ENCODE measurements at regions not wholly inside any gene's neighbourhood (a gene's known extent, or its start where the extent isn't known, plus 50 kb on each side); places are given as distances from the start of the nearest gene placed in this dataset.

DNA sequence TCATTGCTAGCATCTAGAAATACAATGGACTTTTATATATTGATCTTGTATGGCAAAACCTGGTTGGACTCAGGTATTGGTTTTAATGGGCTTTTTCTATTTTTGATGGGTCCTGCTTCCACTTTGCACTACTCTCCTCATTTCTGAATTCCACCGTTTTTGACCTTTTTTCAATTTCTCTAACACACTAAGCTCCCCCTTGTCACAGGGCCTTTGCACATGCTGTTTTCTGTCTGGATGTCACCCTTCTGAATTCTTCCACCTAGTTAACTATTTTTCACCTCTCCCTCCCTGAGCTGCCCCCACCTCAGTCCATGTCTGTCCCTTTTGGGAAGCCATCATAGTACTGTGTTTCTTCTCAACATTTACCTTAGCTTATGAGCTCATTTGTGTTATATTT is 112.7 kb upstream of the FRMD6 start:
- no peak for DNase-seq (ENCODE audit: extremely low read depth, low read depth)

GRCh38 chr14:51539571-51540037 is 112.1 kb upstream of the FRMD6 start:
- DNase-seq (ENCODE audit: extremely low read depth, low read depth): no peak

DNA sequence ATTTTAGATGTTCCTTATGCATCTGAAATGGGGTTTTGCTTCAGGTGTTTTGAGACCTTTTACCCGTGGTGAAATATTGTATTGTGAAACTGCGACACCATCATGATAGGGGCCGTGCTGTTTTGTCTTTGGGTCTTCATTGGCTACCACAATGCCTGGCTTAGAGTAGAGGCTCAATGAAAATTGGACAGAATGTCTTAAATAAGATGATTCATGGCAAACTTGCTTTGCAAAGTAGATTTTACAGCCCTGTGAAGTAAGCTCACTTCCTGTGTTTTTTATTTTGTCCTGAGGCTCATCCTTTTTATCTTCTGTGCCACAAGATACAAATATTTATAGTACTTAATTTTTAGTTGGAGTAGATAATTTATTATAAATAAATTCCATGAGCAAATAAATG is 111.3 kb upstream of the FRMD6 start:
- no peak for DNase-seq (ENCODE audit: extremely low read depth, low read depth)

- DNase-seq (ENCODE audit: extremely low read depth, low read depth): no peak
These were observed 107.2 kb upstream of the FRMD6 start for GRCh38 chr14:51544471-51544870.

DNA sequence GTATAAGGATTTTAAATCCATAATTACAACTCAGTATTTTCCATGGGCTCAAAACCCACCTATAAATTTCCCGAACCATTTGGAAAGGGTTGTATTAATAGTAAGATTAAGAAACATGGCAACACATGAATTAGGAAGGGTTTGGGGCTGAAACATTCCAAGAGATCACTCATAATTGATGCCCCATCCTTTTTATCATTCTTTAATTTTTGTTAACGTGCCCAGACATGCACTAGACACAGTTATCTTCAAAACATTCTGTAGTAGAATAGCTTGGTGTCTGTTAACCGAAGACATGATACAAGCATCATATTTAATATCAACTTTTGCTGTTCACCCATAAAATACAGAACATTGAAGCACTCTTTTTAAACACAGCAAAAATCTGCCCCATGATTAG is 106.8 kb upstream of the FRMD6 start:
- no peak for DNase-seq (ENCODE audit: extremely low read depth, low read depth)

DNA sequence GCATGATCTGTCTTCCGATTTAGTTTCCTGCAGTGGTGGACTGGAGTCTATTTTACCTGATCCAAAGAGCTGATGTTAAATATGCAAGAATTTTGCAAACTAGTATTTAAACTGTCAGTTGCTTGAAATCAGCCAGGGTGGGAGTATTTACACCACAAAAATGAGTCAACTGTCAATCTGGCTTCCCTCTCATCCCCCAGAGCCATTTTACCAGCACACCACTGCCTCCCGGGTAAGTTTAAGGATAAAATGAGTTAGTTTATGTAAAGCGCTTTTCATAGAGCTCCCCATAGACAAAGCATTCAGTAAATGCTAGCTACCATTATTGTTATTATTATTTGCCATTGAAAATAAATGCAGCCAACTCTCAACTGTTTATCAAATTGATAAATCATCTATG is 106.3 kb upstream of the FRMD6 start:
- DNase-seq (ENCODE audit: extremely low read depth, low read depth): no peak

GRCh38 chr14:51546099-51546498 is 105.6 kb upstream of the FRMD6 start:
- DNase-seq (ENCODE audit: extremely low read depth, low read depth): no peak

DNA sequence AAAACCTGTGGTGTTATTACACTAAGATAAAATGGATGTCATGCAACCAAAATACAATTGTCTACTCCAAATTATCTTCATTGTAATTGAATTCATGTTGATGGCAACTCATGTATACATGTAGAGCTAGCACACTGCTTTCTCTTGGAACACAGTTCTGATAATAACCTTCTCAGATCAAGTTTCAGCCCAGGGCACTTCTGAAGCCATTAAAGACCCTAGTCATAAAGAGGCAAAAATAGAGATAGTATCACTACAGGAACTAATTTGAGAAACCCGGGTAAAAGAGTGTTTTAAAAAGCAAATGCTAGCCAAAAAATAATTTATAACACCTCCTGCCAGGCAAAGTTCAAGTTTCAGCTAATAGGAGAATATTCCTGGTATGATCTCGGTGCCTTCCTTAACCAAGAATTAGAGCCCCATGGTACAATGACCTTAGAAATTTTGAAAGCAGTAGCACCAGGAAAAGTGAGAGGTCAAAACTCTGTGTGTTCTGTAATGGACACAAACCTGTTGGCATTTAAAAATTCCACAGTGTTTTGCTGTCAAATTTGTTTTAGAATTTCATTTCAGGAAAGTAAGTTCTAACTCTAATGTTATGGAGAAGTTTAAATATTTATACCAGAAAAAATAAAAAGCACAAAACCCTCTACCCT is 105.0 kb upstream of the FRMD6 start:
- DNase-seq (ENCODE audit: extremely low read depth, low read depth): no peak

GRCh38 chr14:51547260-51547659 is 104.5 kb upstream of the FRMD6 start:
- peak; percentile 94 for DNase-seq (ENCODE audit: extremely low read depth, low read depth)

GRCh38 chr14:51547701-51548100 is 104.0 kb upstream of the FRMD6 start:
- DNase-seq (ENCODE audit: extremely low read depth, low read depth): no peak

GRCh38 chr14:51548187-51548586 is 103.5 kb upstream of the FRMD6 start:
- no peak for DNase-seq (ENCODE audit: extremely low read depth, low read depth)

- DNase-seq (ENCODE audit: extremely low read depth, low read depth): no peak
These were observed 101.1 kb upstream of the FRMD6 start for GRCh38 chr14:51550636-51551035.

DNA sequence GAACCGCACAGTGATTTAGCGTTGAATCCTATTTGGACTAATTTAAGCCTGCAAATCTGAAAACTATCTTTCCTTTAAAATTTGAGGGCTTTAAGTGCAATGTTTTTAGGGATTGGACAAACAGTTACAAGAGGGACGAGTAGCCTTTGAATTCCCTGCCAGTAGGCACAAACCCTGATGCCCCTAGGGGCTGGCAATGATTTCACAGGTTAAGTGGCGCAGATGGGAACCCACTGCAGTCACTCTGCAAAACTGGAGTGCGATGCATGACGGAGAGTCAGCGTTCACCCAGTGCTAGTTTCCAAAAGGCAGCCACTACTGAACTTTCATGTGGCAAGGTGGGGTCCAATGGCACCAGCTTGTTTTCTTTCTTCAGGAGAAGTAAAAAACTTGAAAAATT is 99.4 kb upstream of the FRMD6 start:
- no peak for DNase-seq (ENCODE audit: extremely low read depth, low read depth)

DNA sequence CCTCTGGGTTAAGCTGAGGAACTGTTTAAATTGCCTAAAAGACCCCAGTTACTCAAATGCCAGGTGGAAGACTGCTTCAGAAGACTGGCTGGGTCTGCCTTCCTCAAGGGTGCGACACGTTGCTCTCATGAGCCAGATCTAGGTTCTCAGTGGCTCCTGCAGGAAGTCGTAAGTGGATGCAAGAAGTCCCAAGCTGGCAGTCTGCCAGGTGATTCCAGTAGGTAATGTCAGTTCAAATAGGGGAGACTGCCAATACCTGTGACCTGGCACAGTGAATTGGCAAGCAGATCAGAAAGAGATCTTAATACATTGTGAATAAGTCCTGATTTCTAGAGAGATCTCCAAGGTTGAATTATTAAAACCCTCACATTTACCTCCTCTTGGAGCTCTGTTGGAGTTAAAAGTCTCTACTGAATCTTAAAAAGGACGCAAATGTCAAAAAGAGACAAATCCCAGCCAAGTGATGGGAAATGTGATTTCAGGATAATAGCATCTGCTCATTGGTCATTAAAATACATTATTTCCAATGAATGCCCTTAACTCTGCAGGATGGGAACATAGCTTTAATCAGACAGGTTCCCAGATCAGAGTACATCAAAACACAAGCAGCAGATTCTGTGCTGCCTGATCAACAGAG is 98.8 kb upstream of the FRMD6 start:
- DNase-seq (ENCODE audit: extremely low read depth, low read depth): no peak

DNA sequence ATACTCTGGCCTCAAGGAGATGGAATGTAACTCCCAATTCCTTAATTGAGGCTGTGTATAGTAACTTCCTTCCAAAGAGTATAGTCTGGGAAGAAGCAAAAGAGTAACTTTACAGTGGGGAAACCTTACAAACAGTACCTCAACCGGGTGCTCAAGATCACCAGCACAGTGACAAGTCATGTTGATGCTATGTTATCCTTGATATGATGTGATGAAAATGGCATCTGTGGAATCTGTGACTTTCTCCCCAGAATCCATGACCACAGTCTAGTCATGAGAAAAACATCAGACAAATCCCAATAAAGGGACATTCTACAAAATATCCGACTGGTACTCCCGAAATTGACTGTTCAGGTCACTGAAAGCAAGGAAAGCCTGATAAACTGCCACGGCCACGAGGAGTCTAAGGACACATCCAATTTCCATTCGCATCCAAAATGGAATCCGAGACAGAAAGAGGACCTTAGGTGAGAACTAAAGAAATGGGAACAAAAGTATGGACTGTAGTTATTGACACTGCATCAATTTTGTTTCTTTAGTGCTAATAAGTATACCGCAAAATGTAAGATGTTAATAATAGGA is 97.3 kb upstream of the FRMD6 start:
- peak; percentile 55 for DNase-seq (ENCODE audit: extremely low read depth, low read depth)

DNA sequence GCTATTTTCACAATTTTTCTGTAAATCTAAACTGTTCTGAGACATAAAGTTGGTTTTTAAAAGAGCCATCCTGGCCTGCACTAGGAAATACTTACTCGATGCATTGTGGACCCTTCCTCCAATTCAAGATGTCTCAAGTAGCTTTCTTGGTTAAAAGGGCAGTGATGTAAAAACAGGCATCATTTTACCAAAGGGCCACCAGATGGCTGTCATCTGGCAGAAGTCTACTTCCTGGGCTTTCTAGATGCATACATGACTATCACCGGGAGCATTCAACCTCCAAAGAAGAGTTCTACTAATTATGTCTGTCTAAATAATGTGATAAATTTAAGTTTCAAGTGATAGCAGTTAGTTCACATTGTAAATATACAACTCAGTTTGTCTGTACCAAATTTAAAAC is 96.8 kb upstream of the FRMD6 start:
- no peak for DNase-seq (ENCODE audit: extremely low read depth, low read depth)

DNA sequence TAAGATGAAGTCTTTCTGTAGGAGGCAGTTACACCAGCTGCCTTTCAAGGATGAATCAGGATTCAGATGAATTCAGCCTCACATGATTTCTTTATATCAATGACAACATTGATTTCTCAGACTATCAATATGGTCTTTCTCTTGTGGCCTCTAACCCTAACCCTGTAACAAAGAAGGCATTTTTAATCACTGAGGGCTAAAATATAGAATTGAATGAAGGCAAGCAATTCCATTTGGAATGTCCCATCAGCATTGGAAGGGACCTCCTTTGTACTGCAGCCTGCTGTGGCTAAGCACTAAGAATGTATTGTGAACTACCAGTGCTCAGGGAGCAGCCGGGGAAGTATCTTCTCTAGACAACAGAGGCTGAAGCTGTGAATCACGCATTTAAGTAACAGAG is 90.6 kb upstream of the FRMD6 start:
- no peak for DNase-seq (ENCODE audit: extremely low read depth, low read depth)

DNA sequence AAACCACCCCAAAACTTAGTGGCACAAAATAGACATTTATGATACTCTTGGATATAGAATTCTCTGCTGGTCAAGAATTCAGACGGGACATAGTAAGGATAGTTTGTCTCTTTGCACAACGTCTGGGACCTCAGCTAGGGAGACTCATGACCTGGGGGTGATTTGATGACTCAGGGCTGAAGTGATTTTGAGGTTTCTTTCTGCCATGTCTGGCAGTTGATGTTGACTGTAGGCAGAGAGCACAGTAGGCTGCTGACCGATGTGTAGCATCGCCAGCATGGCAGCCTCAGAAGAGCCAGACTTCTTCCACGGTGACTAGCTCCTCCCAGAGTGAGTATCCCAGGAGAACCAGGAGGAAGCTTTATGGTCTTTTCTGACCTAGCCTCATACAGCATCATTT is 88.9 kb upstream of the FRMD6 start:
- no peak for DNase-seq (ENCODE audit: extremely low read depth, low read depth)

DNA sequence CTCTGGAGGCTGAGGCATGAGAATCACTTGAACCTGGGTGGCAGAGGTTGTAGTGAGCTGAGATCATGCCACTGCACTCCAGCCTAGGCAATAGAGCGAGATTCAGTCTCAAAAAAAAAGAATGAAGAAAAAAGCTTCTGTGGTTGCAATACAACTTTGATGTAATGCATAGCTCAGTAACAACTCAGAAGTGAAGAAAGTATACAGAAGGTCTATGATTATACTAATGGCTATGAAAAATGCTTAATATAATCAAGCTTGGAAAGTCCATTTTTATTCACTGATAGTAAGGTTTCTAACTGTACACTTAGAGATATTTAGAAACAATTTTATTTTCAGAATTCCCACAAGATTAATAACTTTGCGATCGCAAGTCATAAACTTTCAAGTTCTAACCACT is 88.2 kb upstream of the FRMD6 start:
- no peak for DNase-seq (ENCODE audit: extremely low read depth, low read depth)

DNA sequence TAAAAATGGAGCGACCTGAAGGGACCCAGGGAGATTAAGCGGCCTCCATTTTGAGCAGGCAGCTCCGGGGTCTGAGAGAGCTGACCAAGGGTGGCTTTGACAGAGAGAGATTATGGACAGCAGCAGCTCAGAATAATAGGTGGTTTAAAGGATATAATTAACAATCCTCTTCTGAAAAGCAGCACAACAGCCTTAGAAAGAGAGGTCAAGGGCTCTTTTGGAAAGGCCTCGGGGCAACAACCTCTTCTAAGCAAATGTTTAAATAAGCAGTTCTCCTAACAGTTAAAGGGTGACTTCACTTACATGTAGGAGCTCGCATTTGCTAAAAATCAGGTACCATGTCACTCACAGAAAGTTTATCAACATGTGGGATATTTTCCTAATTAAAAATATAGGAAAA is 87.2 kb upstream of the FRMD6 start:
- no peak for DNase-seq (ENCODE audit: extremely low read depth, low read depth)

- DNase-seq (ENCODE audit: extremely low read depth, low read depth): no peak
These were observed 86.6 kb upstream of the FRMD6 start for GRCh38 chr14:51564986-51565604.
